GM21423 (cell line): ENCODE measurements at regions not wholly inside any gene's neighbourhood (a gene's known extent, or its start where the extent isn't known, plus 50 kb on each side); places are given as distances from the start of the nearest gene placed in this dataset.
"Not testable (repeated sequence)": the region's sequence is repeated elsewhere in the genome, so short reads cannot be mapped to it uniquely, and the experiment has no call there.

ENCODE experiments used
- ATAC-seq: cut with Tn5 transposase; IDR thresholded peaks from one replicate; pipeline ENCODE4 v1.9.1; 2021; ENCODE audit warnings: mild to moderate bottlenecking, moderate library complexity; ENCODE audit not compliant: unreplicated experiment

DNA sequence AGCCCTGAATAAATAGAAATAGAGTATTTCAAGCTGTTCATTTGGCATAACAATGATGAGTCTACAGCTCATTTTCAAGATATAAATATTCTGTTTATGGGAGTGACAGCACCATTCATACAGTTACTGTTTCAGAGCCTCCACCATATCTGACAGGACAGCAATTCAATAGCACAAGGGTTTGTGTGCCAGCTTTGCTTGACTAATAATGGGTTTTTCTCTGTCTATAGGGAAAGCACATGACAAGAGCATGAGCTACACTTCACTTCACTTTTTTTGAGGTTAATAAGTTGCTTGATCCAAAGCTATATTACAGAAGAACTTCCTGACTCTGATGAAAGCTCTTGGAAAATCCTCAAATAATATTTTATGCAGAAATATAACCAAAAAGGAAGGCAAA, 297.1 kb downstream of the RPIA start:
- not testable (repeated sequence) for ATAC-seq

DNA sequence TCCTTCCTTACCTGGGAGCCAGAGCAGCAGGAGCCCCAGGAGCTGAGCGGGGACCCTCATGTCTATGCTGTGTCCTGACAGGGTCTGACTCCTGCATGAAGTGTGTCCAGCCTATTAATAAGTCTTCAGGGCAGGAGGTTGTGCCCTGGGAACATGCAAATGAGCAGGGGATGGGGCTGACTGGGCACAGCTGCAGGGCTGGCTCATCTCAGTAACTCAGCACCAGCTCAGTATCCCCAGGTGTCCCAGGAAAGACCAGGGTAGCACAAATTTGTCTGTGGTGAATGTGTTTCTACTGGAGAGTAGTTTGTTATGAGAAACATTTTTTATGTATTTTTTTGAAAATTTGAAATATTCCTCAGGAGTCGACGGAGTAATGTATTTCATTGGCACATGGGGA, 301.3 kb downstream of the RPIA start:
- not testable (repeated sequence) for ATAC-seq

DNA sequence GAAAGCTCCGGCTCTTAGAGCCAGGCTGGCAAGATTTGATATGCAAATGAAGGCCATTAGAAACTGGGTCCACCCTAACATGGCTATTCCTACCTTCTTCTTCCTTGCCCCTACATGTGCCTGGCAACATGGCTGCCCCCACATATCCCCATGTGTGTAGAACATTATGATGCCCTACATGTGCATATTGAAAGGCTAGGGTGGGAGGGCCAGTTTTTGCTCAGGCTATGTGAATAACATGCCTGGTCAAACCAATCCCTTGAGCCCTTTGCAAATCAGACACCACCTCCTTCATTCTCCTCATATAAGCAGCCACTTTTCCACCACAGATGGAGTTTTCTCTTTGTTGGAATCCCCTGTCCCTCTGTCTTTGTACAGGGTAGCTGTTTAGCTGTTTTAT, 303.4 kb downstream of the RPIA start:
- not testable (repeated sequence) for ATAC-seq

DNA sequence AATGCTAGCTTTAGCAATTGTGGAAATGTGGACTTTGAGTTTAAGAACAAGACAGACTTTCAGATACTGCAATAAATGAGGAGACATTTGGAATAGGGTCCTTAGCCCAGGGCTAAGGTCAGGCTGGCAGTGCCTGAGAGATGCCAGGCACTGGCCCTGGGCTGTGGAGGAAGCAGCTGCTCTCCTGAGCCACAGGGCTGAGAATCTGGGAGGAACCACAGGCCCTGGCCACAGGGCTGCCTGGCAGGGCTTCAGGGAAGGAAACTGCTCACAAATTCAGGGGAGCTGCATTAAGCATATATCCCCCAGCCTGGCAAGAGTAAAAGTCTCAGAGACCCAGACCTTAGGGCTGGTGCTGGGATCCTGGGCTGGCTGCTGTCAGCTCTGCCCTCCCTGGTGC, 305.1 kb downstream of the RPIA start:
- ATAC-seq, result not testable (repeated sequence)

DNA sequence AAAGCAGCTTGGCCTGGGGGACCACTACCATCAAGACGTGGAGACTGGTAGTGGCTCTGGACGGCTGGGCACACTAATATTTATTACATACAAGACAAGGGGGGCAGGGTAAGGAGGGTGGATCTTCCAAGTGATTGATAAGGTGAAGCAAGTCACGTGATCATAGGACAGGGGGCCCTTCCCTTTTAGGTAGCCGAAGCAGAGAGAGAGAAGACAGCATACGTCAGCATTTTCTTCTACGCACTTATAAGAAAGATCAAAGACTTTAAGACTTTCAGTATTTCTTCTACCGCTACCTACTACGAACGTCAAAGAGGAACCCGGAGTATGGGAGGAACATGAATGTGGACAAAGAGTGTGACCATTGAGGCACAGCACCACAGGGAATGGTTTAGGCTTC, 307.9 kb downstream of the RPIA start:
- ATAC-seq, result no peak

DNA sequence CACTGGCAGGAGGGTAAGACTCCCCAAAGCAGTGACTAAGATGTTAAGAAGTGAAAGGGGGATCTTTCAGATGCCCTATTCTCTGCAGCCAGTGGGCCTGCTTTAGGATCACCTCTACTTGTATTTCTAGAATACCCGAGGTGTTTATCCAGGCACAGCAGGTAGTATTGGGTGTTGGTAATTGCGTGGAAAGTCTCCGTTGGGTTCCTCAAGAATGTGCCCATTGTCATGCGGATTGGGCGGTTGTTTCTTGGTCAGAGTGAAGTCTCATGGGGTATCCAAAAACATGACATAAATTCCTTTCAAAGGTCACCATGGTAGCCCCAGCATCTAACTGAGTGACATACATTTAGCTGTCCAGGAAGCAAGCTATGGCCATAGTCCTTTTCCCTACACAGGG, 308.8 kb downstream of the RPIA start:
- ATAC-seq, result no peak

DNA sequence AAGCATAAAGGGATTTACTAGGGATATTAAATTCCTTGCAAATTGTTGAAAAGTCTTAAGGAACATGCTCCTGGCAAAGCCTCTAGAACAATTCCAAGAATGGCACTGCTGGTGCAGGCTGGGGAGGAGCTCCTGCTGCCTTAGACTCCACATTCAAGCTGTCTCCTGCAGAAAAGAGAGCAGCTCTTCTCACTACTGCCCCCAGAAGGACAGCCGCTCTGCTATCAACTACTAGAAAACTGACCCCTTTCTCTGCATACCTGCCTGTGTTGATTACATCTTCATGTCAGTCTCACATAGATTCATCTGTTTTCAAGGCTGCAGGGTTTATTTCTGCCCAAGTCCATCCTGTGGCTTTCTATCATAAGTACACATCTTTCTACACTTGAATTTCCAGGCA, 312.8 kb downstream of the RPIA start:
- ATAC-seq, result not testable (repeated sequence)

DNA sequence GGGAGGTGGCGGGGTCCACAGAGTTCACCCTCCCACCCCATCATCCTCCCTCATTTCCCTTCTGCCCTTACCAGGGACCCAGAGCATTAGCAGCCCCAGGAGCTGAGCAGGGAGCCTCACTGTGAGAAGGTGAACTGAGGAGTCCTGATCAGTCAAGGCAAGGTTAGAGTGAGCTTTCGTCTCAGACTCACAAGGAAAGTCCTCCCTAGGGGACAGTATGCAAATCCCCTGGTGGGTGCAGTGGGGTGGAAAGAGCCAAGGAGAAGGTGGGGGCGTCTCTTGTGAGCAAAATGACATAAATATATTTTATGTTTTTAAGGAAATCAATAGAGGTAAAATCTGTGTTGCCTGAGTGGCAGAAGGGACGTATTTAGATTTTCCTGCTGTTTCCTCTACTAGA, 329.1 kb downstream of the RPIA start:
- ATAC-seq, result not testable (repeated sequence)

DNA sequence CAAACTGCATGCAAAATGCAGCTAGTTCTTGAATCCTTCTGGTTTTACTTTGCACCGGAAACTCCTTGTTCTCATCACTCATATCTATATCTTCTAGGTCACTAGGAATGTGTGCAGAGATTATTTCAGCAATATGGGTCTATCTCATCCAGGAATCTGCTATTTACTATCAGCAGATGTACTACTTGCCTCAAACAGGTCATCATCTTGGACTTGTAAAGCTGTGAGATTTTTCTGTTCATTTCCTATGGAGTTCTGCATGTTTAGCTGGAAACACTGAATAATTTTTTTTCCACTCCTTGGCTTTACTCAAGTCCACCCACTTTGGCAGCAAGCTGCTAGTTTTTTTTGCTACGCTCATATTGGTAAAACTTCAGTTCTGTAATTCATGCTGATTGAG, 334.8 kb downstream of the RPIA start:
- not testable (repeated sequence) for ATAC-seq

DNA sequence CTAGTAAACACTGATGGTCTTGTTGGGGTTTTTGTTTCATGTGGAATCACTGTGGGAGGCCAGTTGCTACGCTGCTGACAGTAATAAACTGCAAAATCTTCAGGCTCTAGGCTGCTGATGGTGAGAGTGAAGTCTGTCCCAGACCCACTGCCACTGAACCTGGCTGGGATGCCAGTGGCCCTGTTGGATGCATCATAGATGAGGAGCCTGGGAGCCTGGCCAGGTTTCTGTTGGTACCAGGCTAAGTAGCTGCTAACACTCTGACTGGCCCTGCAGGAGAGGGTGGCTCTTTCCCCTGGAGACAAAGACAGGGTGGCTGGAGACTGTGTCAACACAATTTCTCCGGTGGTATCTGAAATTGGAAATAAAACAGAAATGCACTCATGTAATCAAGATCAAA, 335.6 kb downstream of the RPIA start:
- not testable (repeated sequence) for ATAC-seq

DNA sequence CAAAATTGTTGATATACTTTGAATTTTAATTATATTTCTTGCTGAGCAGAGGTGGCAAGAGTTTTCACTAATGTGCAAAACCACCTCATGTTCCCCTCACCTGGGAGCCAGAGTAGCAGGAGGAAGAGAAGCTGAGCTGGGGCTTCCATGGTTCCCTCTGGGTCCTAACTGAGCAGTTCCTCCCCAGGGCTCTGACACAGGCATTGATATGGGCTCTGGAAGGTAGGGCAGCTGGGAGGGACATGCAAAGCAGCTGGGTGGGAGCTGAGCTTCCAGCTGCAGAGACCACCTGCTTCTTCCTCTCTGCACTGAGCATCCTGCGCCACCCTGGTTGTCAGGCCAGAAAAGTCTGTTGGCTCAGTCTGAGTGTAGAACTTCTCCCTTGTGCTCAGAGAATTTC, 336.1 kb downstream of the RPIA start:
- ATAC-seq, result not testable (repeated sequence)

DNA sequence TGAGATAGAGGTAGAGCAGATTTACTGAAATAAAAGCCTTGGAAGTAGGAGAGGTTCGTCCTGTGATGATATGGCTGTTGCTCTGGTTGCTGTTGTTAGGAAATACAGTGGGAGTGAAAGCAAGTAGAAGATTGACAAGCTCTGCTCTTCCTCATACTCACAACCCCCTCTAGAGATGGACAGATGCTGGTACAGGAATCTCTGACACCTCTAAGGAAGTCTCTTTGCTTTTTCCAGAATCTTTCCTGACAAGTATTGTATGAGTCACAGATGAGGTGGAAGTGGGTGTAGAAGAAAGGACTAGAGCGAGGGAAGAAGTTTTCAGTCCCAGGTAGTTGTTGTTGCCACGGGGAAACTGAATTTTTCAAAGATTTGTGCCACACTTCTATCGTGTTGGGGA, 337.8 kb downstream of the RPIA start:
- not testable (repeated sequence) for ATAC-seq

DNA sequence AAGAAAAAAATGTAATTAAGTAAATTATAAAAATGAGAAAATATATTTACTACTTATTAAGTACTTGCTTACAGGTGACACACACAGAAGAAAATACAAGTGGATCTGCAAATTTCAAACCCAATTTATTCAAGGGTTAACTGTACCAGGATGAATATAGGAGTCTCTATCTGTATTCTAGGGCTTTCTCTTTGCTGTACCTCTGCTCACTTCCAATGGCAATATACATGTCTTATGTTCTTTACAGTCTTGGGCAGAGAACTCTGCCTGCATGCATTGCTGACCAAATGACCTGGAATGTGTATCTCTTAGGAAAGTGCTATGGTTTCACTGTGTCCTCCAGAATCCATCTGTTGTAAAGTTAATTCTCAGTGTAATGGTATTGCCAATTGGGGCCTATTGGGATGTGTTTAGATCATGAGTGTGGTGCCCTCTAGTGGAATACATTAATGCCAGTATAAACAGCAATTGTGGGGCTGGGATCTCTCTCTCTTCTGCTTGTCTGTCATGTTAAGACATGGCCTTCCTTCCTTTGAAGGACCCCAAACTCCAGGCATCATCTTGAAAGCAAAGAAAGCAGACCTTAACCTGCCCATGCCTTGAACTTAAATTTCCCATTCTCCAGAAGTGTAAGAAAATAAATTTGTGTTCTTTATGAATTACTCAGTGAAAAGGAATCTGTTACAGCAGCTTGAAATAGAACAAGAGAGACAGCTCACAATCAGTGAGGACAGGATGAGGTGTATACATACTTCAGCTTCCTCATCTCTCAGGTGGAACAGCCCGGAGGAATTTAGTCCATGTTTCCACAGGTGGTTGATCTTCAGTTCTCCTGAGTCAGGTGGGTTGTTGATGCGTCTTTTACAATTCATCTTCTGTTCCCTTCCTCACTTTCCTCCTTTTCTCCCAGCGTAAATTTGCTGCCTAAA, 356.9 kb downstream of the RPIA start:
- ATAC-seq, result peak; percentile 84

DNA sequence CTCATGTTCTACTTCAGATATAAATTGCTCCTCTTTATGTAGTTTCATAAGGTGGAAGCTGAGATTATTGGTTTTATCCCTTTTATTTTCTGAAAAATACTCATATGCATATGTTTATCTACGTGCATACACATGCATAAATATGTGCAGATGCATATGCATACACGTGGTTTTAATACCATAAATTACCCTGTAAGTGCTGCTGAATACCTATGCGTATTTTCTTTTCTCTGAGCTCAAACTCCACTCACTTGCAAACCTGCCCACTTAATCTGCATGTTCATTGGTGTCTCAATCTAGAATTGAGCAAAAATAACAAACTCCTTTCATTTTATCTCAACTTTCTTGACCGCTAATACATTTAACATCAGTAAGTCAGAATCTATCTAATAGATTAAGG, 367.1 kb downstream of the RPIA start:
- not testable (repeated sequence) for ATAC-seq

DNA sequence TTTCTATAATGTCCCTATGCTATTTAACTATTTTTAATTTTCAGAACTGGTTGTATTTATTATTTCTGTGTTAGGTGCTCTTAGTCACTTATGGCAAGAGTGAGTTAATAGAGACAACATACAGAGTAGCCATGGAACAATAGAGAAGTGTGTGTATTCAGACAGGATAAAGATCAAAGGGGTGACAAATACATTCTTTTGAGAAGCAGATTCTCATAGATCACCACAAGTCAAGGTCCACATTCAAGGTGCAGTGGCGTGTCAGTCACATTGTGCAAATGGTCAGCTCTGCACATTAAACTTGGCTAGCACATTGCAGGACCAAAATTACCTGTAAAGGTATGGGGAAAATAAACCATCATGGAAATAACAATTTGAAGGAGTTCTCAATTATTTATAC, 369.7 kb downstream of the RPIA start:
- not testable (repeated sequence) for ATAC-seq

DNA sequence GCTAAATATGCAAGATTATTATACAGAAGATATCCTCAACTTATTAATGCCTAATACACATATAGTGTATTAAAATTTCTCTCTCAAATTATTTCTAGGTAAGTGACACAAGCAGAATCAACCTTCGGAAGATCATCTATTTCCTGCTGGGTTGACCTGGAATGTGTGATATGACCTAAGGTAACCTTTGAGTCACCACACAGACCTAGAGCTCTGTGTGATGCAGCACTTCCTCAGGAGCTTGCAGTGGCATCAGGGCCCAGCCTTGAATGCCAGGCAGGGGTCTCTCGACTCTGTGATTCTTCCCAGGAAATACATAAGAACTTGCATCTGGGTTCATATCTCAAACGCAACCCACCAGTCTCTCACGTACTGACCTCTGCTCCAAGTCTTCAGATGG, 385.3 kb downstream of the RPIA start:
- not testable (repeated sequence) for ATAC-seq

DNA sequence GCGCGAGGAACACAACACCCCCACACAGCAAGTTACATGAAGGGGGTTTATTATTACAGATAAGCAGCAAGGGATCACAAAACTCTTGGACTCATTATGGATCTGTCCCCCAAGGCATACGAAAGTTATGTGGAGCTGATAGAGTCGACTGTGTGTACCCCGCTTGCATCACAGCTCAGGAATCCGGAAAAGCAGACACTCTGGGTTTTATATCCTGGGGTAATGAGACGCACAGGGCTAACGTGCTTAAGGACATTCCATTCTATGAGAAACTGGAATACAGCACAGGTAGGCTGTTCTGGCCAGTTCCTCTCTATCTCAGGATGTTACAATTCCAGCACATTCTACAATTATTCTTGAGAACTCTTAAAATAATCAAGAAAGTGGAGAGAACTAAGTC, 401.4 kb downstream of the RPIA start:
- ATAC-seq, result not testable (repeated sequence)

DNA sequence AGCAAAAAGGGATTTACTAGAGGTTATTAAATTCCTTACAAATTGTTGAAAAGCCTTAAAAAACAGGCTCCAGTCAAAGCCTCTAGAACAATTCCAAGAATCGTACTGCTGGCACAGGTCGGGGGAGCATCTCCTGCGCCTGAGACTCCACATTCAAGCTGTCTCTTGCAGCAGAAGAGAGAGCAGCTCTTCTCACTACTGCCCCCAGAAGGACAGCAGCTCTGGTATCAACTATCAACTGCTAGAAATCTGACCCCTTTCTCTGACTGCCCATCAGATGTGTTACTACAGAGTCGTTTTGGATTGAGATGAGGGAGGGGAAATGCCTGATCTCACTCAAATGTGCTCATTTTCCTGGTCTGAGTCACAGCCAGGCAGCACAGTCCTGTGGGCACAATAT, 403.6 kb downstream of the RPIA start:
- not testable (repeated sequence) for ATAC-seq

DNA sequence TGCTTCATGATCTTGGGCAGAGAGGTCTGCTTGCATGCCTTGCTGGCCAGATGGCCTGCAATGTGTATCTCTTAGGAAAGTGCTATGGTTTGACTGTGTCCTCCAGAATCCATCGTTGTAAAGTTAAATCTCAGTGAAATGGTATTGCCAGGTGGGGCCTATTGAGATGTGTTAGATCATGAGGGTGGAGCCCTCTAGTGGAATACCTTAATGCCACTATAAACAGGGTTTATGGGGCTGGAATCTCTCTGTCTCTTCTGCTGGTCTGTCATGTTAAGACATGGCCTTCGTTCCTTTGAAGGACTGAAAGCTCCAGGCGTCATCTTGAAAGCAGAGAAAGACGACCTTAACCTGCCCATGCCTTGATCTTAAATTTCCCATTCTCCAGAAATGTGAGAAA, 411.1 kb downstream of the RPIA start:
- ATAC-seq, result not testable (repeated sequence)

DNA sequence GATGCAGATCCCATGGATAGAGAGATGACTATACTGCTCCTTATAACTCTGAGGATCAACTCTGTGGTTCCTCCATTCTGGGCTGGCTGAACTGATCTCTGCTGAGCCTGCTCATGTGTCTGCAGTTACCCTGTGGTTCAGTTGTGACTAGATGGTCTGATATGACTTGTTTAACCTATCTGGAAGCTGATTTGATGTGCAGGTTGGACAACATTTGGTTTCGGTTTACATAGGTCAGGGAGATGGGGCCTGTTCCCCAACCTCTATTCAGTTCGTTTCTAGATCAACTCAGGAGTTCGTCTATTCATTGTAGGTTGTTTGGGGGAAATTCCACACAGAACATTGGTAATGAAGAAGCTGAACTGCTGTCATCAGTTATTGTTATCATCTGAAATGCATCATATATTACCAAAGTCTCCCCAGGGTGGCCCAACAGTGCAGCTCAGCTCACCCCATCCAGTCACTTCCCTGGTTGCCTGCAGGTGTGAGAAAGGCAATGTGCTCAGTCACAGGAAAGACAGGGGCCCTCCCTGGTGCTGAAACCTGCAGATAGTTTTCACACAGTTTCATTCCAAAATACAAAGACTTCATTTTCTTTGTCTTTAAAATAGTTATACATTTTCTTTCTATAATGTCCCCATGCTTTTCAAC, 415.0 kb downstream of the RPIA start:
- peak; percentile 56 for ATAC-seq

DNA sequence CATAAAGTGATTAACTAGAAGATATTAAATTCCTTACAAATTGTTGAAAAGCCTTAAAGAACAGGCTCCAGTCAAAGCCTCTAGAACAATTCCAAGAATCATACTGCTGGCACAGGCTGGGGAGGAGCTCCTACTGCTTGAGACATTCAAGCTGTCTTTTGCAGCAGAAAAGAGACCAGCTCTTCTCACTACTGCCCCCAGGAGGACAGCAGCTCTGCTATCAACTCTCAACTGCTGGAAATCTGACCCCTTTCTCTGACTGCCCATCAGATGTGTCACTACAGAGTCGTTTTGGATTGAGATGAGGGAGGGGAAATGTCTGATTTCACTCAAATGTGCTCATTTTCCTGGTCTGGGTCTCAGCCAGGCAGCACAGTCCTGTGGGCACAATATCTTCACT, 421.0 kb downstream of the RPIA start:
- ATAC-seq, result not testable (repeated sequence)

DNA sequence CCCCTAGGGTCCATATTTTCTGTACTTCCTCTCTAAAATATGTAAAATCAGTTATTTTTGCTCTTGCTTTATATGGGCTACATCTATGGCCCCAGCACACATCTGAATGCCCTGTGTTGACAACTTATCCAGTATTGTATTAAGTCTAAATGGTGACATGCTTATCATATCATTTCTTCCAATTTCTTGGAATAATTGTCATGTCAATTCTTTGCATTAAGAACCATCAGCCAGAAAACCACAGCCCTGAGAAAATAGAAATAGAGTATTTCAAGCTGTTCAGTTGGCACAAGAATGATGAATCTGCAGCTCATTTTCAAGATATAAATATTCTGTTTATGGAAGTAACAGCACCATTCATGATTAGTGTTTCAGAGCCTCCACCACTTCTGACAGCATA, 421.8 kb downstream of the RPIA start:
- ATAC-seq, result not testable (repeated sequence)
